Effector CD8-positive, alpha-beta T cell (primary cell): ENCODE measurements at regions not wholly inside any gene's neighbourhood (a gene's known extent, or its start where the extent isn't known, plus 50 kb on each side); places are given as distances from the start of the nearest gene placed in this dataset.

ENCODE experiments used
- DNase-seq: peaks from one replicate; lab custom pipeline; 2025; lab: John Stamatoyannopoulos, UW

DNA sequence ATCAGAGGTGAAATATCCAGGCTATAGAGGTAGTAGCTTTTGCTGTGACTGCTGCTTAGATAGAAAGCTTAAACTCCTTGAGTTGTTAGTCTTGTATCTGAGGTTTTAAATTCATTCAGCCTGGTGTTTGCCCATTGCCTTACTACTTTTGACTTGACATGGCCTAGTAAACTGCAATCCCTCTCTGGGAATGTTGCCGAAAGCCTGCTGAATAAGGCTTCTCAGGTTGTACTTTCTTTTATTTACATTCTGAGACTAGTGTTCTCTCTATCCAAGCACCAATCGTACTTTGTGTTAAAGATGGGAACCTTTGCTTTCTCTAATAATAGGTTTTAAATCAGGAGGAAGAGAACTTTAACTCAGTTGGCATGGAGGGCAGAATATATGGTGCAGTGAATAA is 357.6 kb upstream of the CWC22 start:
- no peak for DNase-seq

DNA sequence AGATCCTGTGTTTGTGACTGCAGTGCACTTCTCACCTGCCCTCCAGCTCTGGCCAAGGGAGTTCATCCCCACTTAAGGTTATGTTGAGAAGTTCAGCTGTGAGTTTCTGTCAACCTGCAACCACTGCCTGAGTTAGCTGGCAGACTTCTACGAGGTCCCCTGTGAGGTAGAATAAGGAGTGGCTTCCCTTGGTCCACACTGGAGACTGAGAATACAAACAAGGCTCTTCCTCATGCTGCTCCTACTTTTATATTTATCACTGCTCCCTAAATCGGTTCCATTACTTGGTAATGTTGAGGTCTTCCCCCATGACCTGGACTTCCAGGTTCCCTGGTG is 353.2 kb upstream of the CWC22 start:
- DNase-seq, result no peak

DNA sequence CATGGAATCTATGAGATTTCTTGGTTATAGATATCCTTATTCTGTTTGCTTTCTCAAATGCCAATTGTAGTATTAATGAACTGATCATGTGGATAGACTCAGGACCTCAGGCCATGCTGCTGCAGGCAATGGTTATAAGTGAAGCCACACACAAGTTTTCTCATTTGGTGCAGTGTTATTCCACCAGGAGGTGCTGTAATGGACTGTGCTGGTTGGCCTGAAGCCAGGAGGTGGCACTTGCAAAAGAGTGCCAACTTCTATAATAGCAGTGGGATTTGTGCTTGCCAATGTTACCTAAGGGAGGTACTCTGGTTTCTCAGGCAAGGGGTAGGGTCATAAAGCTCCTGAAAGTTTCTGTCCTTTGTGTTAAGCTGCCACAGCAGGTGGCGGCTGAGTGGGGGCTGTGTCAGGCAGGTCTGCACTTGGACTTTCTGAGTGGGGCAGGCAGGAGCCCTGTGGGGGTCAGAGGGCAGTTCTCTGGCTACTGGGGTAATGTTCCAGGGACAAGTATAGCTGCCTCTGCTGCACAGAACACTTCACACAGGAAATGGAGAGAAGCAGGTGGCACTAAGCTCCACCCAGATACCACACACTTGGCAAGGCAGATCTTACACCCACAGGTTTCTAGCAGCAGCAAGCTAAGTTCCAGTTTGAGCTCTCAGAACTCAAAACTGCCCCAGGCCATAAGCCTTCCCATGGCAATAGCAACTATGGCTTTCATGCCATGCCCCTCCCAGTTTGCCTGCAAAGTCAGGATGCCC is 352.6 kb upstream of the CWC22 start:
- no peak for DNase-seq

DNA sequence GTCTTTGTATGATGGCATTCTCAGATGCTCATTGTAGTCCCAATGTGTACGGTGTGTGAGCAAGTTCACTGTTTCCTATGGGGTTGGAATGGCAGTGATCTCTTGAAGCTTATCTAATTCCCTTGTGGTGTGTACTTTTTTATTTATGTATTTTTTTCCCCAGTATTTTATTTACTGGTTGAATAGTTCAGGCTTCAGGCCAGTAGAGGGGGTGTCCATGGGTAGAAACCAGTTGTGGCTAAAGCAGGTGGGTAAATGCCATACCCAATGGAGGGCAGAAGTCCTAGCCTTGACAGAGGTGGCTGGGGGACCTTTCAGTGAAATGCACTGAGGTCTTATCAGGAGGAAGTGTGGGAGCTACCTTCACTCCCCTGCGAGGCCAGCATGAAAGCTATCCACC is 351.4 kb upstream of the CWC22 start:
- DNase-seq, result no peak

DNA sequence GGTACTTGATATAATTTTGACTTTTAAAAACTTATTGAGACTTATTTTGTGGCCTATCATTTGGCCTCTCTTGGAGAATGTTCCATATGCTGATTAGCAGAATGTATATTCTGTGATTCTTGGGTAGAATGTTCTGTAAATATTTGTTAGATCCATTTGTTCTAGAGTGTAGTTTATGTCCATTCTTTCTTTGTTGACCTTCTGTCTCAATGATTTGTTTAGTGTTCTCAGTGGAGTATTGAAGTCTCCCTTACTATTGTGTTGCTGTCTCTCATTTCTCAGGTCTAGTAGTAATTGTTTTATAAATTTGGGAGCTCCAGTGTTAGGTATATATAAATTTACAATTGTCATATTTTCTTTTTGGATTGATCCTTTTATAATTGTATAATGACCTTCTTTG is 349.6 kb upstream of the CWC22 start:
- no peak for DNase-seq

DNA sequence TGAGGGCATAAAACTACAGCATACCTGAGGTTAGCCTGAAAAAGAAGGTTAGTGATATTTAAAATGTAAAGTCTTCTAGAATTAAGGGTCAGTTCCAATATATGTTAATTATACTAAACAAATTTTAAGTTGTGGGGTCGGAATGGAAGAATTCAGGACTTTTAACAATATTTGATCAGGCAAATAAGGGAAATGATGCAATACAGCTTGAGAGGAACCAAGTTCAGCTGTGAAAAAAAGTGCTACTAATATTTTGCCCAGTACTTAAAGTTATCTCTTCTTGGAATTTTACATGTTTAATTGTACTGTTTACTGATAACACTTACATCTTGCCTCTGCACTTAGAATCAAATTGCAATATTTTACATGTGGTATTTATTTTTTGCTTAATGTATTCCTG is 345.5 kb upstream of the CWC22 start:
- no peak for DNase-seq

DNA sequence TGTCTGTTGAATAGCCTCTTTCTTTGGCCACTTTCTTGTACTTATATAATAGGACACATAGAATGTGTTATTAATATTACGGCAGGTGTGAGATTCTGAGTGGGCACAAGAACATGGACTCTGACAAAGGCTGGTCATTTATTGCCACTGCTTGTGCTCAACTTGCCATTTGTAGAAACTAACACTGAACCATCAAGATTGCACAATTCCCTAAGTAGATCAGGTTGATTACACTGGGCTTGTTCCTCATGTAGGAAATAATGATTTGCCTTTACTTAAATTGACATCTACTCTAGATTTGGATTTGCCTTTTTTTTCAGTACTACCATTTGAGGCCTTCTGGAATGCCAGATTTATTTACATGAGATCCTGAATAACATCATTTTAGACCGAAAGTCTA is 342.7 kb upstream of the CWC22 start:
- DNase-seq, result no peak

DNA sequence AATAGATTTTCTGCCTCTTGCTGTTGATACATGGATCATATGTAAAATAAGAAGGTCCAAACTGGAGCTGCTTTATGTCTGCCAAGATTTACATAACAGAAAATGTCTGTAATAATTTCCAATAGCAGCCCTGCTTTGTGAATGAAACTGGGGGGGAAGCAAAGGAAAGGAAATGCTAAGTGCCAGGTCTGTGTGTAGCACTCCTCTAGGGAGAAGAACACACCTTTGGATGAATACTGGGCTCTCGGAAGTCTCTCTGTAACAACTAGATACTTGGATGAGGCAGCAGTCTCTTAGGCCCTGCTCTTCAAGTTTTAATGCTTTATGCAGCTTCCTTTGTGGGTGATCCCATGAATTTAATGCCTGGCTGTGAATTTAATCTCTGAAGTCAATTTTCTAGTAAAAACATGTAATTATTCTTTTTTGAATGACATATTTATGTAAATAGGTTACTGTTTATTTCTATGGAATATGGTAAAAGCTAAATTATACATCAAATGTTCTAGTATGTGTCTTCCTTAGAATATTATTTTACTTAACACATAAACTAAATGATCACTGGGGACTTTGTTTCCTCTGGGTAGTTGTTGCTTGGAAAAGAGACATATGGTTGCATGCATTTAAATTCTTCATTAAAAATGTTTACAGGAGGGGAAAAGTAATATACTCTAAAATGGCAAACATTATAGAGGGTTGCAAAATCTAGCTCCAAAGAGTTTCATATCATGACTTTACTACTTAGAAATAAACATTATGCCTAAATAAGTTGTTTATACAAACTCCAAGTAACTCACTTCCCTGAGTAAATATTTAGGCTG is 336.6 kb upstream of the CWC22 start:
- no peak for DNase-seq

DNA sequence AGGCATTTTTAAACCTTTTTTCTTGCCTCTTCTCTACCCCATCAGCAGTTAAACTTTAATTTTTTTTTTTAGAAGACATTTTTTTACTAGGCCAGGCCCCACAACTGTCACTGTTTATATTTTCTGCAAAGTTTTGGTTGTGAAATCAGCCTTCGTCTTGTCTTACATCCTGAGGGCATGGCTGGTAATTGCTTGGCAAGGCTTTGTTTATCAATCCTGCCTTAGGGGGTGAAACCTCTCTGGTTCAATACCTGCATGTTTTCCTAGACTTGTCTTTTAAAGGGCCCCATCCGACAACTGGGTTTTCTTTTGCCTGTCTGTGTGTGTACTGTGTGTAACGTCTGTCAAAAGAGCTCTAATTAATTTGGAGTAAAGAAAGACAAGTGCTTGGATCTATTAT is 330.0 kb upstream of the CWC22 start:
- no peak for DNase-seq

DNA sequence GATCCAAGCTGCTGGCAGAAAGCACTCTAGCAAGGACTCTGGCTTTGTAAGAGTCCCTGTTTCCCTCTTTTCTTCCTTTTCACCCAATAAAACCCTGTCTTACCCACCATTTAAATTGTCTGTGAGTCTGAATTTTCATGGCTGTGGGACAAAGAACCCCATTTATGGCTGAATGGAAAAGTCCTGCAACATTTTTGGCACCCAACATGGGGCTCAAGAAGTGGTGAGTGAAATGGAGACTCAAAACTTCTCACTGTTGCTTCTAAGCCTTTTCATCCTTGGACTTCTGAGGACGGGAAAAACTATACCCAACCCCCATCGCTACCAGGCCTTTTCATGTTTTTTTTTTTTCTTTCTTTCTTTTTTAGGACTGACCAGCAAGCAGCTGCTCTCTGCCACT is 329.5 kb upstream of the CWC22 start:
- no peak for DNase-seq

DNA sequence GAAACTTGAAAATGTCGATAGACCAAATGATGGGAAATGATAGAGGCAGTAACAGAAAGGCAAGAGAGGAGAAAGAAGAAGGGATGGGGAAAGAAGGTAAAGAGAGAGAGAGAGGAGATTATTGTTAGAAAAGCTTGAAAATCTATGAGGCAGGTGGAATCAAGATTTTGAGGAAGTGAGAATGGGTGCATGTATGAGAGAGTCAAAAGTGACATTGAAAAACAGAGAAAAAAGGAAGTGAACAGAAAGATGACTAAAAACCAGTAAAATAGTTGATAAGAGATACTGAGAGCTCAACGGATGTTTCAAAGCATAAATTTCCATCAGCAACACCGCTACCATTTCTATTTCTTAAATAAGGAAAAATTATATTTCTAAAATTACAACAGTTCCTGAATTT is 327.4 kb upstream of the CWC22 start:
- no peak for DNase-seq

DNA sequence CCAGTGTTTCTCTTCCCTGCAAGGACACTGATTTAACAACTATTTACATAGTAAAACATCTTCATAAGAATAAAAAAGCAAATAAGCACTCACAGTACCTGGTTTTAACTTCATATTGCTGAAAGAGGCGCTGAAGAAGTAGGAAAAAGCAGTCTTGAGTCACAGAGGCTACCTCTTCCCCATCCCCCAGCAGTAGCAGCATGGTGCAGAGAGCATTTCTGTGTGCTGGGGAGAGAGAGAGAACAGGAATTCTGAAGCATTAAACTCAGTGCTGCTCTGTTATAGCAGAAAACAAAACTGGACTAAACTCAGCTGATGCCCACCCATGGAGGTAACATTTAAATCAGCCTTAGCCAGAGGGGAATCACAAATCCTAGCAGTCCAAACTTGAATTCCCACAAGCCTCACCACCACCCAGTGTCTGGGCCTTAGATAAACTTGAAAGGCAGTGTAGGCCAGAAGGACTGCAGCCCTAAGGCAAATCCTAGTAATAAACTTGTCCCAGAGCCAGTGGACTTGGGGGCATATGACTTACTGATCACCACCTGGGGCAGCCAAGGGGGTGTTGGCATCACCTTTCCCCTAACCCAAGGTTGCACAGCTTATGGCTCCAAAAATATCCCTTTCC is 321.8 kb upstream of the CWC22 start:
- no peak for DNase-seq

DNA sequence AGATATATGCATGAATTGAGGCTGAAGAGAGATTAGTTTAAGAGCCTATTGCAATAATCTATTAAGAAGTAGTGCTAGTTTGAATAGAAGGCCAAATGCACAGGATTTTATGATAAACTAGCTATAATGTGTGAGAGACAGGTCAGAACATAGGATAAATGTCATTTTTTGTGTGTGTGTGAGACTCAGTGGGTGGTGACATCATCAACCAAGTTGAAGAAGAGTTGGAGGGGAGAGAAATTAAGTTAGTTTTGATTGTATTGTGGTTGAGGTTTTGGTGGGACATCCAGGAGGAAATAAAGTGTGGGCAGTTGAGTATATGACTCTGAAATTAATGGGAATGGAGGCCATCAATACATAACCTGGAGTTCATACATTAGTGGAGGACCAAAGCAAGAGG is 320.1 kb upstream of the CWC22 start:
- DNase-seq, result no peak

DNA sequence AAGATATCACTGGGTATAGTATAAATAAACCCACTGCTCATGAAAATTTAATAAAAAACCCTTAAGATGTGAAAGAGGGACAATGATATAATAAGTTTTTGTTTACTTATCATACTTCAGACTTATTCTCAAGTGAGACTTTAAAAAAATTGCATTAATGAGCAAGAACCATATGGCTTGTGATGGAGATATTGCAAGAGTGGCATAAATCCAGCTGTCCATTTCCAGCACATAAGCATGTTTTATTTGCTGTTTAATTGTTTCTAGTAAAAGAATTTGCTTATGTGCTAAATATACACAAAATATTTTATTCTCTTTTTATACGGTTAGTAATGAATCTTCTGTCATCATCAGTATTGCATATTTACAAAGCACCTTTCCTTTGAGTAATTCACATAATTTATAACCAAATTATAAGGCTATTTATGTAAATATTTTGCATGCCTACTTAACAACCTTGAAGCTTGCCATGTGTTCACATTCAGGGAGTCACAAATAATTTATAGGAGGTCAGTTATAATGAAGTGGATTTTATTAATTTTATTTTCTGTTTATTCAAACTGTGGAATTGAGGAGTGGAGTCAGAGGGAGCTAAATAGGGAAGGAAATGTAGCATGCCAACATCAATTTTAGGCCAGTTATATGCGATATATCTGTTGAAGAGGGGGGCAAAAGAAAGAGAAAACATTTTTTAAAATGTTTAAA is 318.5 kb upstream of the CWC22 start:
- DNase-seq, result no peak

DNA sequence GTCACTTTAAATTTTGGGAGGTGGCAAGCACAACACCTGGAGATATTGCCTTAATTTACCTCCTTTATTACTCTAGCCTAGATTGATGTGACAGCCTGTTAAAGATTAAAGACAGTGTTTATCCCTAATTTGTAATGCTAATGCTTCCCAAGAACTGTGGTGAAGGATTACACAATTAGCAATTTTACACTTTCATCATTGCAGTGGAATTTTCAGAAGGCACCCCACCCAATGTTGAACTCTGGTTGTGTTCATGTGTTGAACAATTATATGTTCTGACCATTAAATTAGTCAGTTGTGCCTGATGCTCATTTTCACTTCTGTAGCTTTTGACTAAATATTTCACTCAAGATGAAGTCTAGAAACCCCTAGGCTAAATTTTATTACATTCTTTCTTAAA is 317.1 kb upstream of the CWC22 start:
- DNase-seq, result no peak

DNA sequence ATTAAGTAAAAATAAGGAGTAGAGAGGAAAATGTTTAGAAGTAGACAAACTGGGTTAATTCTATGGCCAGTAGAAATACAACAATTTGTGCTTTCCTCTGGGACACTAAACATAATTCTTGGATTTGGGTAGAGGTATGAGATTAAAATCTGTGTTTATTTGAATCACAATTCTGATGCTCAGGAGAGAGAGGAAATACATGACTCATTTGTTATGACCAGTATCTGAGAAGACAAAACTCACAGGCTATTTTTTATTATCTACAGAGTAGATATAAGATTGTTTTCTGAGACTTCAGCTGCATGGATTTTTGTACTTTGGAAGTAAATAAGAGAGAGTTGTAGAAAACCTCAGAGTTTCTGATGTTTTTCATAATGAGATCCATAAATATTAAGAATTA is 315.7 kb upstream of the CWC22 start:
- no peak for DNase-seq

DNA sequence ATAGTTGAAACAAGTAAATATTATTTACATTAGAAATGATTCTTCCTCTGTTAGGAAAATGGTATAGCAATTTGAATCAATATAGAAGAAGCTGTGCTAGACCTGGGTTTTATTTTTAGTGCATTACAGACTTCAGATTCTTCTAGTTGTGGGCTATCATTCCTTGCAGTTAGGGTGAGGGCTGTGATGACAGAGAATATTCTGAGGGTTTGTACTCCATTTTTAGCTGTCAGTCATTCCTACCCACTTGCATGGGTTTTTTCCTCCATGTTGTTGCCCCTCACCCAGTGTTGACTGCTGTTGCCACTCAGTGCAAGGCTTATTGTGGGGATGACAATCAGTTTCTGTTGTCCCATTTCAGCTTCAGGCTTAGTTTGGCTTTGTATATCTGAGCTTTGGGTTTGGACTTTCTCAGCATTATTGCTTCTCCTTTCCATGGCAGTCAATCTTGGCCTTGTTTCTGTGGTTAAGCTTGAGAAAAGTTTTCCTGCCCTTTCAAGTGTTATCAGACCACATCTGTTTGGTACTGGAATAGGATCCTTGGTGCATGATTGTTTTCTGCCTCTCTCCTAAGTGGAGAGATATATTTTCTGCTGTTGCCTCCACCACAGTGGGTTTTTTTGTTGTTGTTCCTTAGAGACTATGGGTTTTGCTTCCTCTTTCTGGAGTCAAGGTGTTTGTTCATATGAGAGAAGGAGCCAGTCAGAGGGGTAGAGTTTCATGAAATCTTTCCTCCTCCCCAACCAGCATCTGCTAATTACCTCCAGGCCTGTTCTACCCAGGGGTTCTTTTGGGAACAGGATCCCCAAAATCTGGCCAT is 312.7 kb upstream of the CWC22 start:
- no peak for DNase-seq

DNA sequence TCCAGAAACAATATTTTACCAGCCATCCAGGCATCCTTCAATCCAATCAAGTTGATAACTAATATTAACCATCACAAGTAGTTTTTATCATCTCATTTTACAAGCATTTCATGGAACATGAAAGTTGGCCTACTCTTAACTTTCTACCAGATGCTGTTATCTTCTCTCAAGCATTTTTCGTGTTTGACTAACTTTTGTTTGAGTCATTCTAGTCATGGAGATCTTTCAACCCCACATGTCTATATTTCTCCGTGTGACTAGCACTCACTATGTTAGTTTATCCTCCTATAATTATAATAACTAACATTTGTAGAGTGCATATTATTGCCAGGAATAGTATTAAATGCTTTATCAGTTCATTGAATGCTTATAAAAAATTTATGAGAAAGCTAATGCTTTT is 307.0 kb upstream of the CWC22 start:
- DNase-seq, result no peak

DNA sequence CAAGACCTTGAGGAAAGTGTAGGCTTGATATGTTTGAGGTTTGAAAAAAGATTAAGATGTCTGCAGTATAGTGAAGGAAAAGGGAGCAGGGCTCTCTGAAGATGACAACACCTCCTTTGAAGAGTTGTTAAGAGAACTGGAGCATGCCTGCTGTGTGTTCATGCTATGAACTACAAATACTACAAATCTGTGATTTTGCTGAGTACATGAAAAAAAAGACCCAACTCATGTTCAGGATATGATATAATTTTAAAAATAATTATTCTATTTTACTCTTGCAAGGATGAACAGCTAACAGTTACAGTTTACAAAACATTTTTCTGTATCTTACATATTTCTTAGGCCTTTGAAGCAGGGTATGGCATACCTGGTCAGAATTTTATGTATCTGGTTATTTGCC is 305.4 kb upstream of the CWC22 start:
- no peak for DNase-seq

DNA sequence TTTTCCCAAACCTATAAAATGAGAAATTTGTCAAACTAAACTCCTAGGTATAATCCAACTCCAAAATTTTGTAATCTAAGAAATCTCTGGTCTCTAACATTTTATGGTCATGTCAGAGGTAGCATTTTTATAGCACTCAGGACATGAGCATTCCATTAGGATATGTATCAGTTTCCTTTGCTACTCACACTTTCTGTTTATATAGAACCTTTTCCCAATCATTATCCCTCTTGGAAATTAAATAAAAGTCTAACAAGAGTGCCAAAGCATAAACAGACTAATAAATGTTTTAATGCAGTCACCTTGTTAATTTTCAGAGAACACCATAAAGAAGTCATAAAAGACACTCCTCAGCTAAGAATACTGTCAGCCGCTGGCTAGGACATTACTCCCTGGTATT is 300.0 kb upstream of the CWC22 start:
- DNase-seq, result no peak

DNA sequence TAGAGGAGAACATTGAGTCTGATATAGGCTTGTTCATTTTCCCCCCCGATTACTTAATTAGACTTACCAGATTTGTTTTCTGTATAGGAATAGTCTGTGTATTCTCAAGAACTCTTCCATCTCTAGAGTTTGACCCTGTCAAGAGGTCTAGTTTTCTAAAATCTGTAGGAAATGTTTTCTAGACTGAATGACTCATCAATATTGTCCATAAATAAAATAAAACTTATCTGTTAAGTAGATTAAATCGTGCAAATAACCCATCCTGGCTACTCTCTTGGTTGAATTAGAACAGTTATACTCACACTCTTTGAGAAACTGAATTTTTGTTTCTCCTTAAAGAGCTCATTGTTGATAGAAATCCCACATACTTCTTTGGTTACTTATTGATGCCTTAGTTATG is 299.2 kb upstream of the CWC22 start:
- DNase-seq, result no peak
